ENCODE measurements at regions not wholly inside any gene's neighbourhood (a gene's known extent, or its start where the extent isn't known, plus 50 kb on each side); places are given as distances from the start of the nearest gene placed in this dataset.

- DNase-seq (ENCODE audit: low read depth, low spot score): no peak
- TF ChIP-seq CTCF (conservative IDR thresholded peaks at IDR 0.05): no peak
- H3K27me3 Mint-ChIP-seq (ENCODE audit: low read depth): no peaks in the 10 kb centered on the region
- H3K4me3 Mint-ChIP-seq: no peak overlapping the region
- no peaks in the 10 kb centered on the region for H3K4me1 Mint-ChIP-seq
- no peak overlapping the region for H3K27ac Mint-ChIP-seq (ENCODE audit: unreplicated experiment)
- H3K9me3 Mint-ChIP-seq: peaks cover 8% of the 10 kb centered on the region
- H3K36me3 Mint-ChIP-seq (ENCODE audit: low read depth): peaks cover 6% of the 10 kb centered on the region
Observed at GRCh38 chr4:119726505-119726904, 97.9 kb upstream of the PDE5A start.

- Mint-ChIP-seq H3K27me3 (ENCODE audit: low read depth) (no peaks in the 10 kb centered on the region), H3K4me3 (no peak overlapping the region), H3K4me1 (no peaks in the 10 kb centered on the region), H3K9me3 (peaks cover 8% of the 10 kb centered on the region), H3K36me3 (ENCODE audit: low read depth) (peaks cover 8% of the 10 kb centered on the region), H3K27ac (ENCODE audit: unreplicated experiment) (no peak overlapping the region)
- TF ChIP-seq CTCF (conservative IDR thresholded peaks at IDR 0.05): no peak
- DNase-seq (ENCODE audit: low read depth, low spot score): no peak
Observed at GRCh38 chr4:119725688-119726330, 97.2 kb upstream of the PDE5A start.

- TF ChIP-seq CTCF (conservative IDR thresholded peaks at IDR 0.05): no peak
Observed at GRCh38 chr4:119725011-119725410, 96.4 kb upstream of the PDE5A start.

GRCh38 chr4:119722670-119723069 lies 94.1 kb upstream of the PDE5A start:
- Mint-ChIP-seq H3K4me3 (no peak overlapping the region), H3K27me3 (ENCODE audit: low read depth) (no peaks in the 10 kb centered on the region), H3K4me1 (no peaks in the 10 kb centered on the region), H3K27ac (ENCODE audit: unreplicated experiment) (no peak overlapping the region), H3K9me3 (peaks cover 19% of the 10 kb centered on the region), H3K36me3 (ENCODE audit: low read depth) (peaks cover 5% of the 10 kb centered on the region)
- TF ChIP-seq CTCF (conservative IDR thresholded peaks at IDR 0.05): no peak
- DNase-seq (ENCODE audit: low read depth, low spot score): no peak

More at GRCh38 chr4:119725011-119725410, 96.4 kb upstream of the PDE5A start:
- Mint-ChIP-seq H3K36me3 (ENCODE audit: low read depth) (peaks cover 8% of the 10 kb centered on the region), H3K4me1 (no peaks in the 10 kb centered on the region), H3K9me3 (peaks cover 11% of the 10 kb centered on the region), H3K27ac (ENCODE audit: unreplicated experiment) (no peak overlapping the region), H3K4me3 (no peak overlapping the region), H3K27me3 (ENCODE audit: low read depth) (no peaks in the 10 kb centered on the region)
- no peak for DNase-seq (ENCODE audit: low read depth, low spot score)

- Mint-ChIP-seq H3K4me3 (no peak overlapping the region), H3K27me3 (ENCODE audit: low read depth) (no peaks in the 10 kb centered on the region), H3K36me3 (ENCODE audit: low read depth) (peaks cover 8% of the 10 kb centered on the region), H3K4me1 (no peaks in the 10 kb centered on the region), H3K9me3 (peaks cover 19% of the 10 kb centered on the region), H3K27ac (ENCODE audit: unreplicated experiment) (no peak overlapping the region)
- TF ChIP-seq CTCF (conservative IDR thresholded peaks at IDR 0.05): no peak
- no peak for DNase-seq (ENCODE audit: low read depth, low spot score)
Observed at GRCh38 chr4:119721878-119722277, 93.3 kb upstream of the PDE5A start.

All from neural crest cell (in vitro differentiated cells).